SIG-M5 treated with dmso at 0.1 percent for 504 hours (cell line): ENCODE measurements at regions not wholly inside any gene's neighbourhood (a gene's known extent, or its start where the extent isn't known, plus 50 kb on each side); places are given as distances from the start of the nearest gene placed in this dataset.

Experiments used
- DNase-seq: peaks from one replicate; lab custom pipeline; 2025; ENCODE audit not compliant: unreplicated experiment; lab: John Stamatoyannopoulos, UW

DNA sequence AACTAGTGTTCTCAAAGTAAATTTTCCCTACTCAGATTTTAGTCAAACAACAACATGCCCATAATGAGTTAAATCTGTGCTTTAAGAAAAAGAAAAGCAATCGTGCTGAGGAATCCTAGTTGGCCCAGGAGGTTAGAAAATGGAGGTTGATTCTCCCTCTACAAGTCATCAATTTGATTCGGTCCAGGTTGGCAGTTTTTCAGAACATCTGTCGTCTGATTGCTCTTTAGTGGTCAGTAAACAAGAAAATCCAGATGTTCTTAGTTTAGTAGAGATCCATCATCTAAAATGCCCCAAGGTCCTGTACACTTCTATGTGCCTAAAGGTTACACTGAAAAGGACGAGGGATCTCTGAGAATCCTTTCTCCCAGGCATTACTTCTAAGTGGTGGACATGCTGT is 659.2 kb downstream of the MTRR start:
- DNase-seq = no peak

- no peak for DNase-seq
Measured at GRCh38 chr5:8538821-8539220, 669.9 kb downstream of the MTRR start.

DNA sequence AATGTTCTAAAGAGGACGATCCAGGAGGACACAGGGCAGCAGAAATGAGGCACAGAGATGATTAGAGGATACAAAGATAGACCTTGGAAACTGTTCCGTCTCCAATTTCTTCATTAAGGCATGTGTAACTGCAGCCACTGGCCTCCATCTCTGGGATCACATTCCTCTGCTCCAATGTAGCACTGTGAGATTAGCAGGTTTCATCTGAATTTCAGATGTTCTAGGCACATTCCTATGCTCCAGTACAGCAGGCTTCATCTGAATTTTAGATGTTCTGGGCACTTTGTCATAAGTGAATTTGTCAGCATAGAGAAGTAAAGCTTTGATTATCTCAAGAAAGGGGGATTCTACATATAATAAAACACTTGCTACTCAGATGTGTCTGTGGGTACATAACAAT is 671.4 kb downstream of the MTRR start:
- DNase-seq = no peak

DNA sequence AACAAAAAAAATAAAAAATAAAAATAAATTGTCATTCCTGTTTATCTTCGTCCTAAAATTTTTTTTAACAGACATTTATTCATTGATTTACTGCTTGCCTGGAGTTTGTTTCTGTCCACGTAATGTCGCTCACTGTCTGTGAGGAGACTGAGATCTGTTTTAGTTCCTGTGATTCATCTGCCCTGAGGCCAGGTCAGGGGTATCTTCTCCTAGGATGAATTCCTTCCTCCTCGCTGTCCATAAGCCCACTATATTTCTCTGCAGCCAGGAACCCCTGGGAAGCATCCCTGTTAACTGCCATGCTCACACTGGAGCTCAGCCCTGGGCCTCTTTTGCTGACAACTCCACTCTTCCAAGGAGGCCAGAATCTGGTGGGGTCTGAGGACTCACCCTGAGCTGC is 682.0 kb downstream of the MTRR start:
- DNase-seq = no peak

- no peak for DNase-seq
Measured at GRCh38 chr5:8553364-8553763, 684.4 kb downstream of the MTRR start.

DNA sequence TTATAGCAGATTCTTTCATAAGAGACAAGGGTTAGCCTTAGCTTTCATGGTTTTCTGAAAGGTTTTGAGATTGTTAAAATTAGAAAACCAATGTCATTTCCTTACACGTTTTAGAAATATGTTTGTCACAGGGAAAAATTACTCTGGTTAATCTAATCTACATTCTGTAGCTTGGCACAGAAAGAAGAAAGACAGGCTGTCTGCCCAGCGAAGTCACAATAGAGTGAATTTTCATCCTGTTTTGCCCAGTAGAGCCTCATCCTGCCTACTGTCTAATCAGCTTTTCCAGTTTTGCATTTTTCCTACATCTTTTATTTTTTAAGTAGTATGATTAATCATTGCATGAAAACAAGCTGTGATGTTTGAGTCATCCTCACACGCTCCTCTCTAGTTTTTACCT is 688.8 kb downstream of the MTRR start:
- DNase-seq = no peak

- no peak for DNase-seq
Measured at GRCh38 chr5:8560776-8561175, 691.8 kb downstream of the MTRR start.

GRCh38 chr5:8561224-8561840 is 692.4 kb downstream of the MTRR start:
- DNase-seq = no peak

GRCh38 chr5:8561854-8562253 is 692.9 kb downstream of the MTRR start:
- no peak for DNase-seq

GRCh38 chr5:8563540-8563939 is 694.6 kb downstream of the MTRR start:
- DNase-seq = peak; percentile 49

DNA sequence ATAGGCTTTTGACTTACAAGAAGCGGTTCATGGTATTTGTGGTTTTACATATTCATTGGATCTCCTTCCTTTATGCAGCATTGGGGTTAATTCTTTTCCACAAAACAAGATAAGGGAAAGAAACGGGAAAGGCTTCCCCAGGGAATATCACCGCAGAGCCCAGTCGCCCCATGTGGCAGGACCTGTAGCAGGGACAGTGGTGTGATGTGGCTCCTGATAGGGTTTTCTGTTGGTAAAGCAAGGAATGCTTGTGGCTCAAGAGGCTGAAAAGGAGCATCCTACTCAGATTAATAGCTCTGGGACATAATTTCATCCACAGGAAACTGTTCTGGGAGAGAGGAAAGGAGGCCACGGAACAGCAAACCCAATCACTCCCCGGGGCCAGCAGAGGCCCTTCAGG is 699.9 kb downstream of the MTRR start:
- DNase-seq = no peak

- DNase-seq = no peak
Measured at GRCh38 chr5:8570528-8570927, 701.6 kb downstream of the MTRR start.

GRCh38 chr5:8576178-8576577 is 707.2 kb downstream of the MTRR start:
- DNase-seq = no peak

DNA sequence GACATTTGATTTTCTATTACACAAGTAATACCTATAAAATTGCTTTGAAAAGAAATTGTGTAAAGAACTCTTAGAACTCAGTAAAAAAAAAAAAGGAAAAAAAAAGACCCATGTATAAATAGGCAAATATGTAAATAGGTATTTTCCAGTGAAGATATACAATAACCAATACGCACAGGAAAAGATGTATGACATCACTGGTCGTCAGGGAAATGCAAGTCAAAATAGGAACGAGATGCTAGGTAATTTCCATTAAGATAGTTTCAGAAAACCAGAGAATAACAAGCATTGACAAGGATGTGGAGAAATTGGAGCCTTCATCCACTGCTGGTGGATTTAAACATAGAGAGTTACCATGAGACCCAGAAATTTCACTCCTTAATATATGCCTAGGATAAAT is 708.8 kb downstream of the MTRR start:
- no peak for DNase-seq

GRCh38 chr5:8580298-8580697 is 711.4 kb downstream of the MTRR start:
- no peak for DNase-seq

DNA sequence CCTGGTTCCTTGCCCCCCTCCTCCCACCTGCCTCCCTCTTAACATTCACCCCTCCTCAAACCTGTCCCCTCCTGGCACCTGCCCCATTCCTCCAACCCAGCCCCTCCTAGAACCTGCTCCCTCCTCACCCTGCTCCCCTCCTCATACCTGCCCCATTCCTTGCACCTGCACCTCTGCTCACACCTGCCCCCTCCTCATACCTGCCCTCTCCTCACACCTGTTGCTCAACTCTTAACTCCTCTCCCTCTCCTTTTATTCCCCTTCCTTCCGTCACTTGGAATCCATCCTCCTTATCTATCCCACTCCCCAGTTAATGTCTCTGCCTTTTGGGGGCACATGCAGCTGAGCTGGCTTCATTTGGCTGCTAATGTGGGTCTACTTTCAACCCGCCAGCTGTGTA is 712.1 kb downstream of the MTRR start:
- no peak for DNase-seq

- no peak for DNase-seq
Measured at GRCh38 chr5:8585230-8586018, 716.5 kb downstream of the MTRR start.

GRCh38 chr5:8590959-8591358 is 722.0 kb downstream of the MTRR start:
- DNase-seq = no peak

- no peak for DNase-seq
Measured at GRCh38 chr5:8598356-8598755, 729.4 kb downstream of the MTRR start.

- DNase-seq = no peak
Measured at GRCh38 chr5:8598996-8599395, 730.0 kb downstream of the MTRR start.

DNA sequence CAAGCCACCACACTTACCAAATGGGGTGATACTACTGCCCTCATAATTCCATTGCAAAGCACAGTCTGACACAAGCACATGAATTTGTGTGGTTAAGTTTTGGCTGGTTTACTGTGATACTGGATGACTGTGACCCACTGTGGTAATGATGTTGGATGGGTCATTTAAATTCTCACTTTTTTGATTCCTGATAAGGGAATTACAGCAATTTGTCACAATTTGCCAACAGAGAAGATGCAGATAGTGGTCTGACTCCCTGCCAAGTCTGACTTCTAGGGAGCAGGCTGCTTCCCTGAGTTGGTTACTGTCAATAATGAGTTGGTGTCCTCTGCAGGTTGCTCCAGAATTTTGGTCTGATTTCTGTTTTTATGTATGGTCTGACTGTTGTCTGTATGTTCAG is 731.9 kb downstream of the MTRR start:
- DNase-seq = no peak

GRCh38 chr5:8601831-8602354 is 732.9 kb downstream of the MTRR start:
- DNase-seq = no peak

- no peak for DNase-seq
Measured at GRCh38 chr5:8606231-8606630, 737.3 kb downstream of the MTRR start.
